MV-4-11 (cell line): ENCODE measurements at regions not wholly inside any gene's neighbourhood (a gene's known extent, or its start where the extent isn't known, plus 50 kb on each side); places are given as distances from the start of the nearest gene placed in this dataset.
"Not testable (repeated sequence)": the region's sequence is repeated elsewhere in the genome, so short reads cannot be mapped to it uniquely, and the experiment has no call there.

Experiments
- DNase-seq: peaks from one replicate; lab custom pipeline; 2025; lab: John Stamatoyannopoulos, UW

DNA sequence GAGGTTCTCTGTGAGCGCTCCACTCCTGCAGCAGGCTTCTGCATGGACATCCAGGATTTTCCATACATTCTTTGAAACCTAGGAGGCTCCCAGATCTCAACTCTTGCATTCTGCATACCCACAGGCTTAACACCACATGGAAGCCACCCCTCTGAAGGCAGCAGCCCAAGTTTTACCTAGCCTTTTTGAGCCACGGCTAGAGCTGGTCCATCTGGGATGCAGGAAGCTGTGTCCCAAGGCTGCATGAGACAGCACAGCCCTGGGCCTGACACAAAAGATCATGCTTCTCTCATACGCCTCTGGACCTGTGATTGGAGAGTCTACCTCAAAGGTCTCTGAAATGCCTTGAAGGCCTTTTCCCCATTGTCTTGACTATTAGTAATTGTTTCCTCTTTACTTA, 53.6 kb upstream of the RPRM start:
- no peak for DNase-seq

DNA sequence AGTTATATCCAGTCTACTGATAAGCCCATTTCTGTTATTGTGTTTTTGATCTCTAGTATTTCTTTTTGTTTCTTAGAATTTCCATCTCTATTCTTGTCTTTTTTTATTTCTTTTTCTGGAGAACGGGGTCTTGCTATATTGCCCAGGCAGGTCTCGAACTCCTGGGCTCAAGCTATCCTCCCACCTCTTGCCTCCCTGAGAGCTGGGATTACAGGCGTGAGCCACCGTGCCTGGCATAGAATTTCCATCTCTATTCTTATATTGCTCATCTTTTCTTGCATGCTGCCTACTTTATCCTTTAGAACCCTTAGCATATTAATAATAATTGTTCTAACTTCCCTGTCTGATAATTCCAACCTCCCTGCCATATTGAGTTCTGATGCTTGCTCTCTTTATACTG, 55.2 kb upstream of the RPRM start:
- not testable (repeated sequence) for DNase-seq

DNA sequence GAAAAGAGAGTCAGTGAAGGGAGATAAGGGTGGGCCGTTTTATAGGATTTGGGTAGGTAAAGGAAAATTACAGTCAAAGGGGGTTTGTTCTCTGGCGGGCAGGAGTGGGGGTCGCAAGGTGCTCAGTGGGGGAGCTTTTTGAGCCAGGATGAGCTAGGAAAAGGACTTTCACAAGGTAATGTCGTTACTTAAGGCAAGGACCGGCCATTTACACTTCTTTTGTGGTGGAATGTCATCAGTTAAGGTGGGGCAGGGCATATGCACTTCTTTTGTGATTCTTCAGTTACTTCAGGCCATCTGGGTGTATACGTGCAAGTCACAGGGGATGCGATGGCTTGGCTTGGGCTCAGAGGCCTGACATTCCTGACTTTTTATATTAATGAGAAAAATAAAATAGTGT, 56.0 kb upstream of the RPRM start:
- not testable (repeated sequence) for DNase-seq

DNA sequence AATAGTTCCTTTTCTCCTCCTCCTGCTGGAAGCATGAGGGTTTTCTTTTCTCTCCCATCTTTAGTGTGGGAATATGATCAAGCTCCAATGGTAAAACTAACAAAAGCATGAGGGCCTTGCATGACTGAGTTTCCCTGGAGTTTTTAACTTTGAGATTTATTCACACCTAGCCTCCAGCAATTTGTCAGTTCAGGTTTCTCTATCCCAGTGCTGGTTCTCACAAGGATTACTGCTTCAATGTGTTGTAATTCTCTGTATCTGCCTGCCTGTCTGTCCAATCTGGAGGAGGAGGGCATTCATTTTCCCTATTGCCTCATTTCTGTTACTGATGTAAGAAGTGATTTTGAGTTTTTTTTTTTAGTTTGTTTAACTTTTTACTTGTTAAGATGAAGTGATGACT, 57.6 kb upstream of the RPRM start:
- no peak for DNase-seq

DNA sequence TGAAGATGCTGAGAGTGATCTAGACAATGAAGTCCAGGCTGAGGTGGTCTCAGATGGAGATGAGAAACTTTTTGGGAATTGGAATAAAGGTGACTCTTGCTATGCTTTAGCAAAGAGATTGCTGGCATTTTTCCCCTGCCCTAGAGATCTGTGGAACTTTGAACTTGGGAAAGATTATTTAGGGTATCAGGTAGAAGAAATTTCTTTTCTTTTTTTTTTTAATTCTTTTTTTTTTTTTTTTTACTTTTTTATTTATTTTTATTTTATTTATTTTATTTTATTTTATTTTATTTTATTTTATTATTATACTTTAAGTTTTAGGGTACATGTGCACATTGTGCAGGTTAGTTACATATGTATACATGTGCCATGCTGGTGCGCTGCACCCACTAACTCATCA, 59.5 kb upstream of the RPRM start:
- not testable (repeated sequence) for DNase-seq

DNA sequence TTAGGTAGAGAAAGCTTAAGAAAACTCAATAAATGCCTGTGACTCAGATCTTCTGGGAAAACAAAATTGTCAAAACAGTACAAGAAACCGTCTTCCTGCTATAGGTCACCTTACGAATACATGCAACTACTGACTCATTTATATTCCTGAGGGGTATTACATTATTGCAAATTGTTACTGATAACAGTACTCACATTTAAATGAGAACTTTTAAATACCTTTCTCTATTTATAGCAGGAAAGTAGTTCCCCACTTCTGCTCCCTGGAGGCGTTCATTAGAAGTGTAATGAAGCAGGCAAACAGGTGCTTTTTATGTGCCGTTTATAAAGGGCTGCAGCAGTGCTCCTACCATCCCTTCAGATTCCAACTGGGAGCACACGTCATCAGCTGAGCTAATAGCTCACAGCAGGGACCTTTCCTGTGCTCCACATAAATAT, 65.1 kb upstream of the RPRM start:
- DNase-seq: no peak

DNA sequence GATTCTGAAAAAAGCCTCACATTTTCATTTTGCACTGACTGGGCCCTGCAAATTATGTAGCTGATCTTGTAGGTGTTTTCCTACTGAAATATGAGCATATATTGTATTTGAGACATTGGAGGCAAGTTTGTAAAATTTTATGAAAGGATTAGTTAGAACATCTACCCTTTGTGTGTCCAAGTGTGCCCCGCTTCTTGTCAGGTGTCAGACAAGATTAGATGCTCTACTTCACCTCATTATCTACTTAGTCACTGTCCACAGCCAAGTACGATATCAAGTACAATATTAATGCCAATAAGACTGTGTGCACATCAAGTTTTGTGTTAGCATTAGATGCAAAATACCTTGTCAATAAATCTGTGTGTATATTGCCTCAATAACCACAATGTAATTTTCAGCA, 67.8 kb upstream of the RPRM start:
- DNase-seq: no peak

DNA sequence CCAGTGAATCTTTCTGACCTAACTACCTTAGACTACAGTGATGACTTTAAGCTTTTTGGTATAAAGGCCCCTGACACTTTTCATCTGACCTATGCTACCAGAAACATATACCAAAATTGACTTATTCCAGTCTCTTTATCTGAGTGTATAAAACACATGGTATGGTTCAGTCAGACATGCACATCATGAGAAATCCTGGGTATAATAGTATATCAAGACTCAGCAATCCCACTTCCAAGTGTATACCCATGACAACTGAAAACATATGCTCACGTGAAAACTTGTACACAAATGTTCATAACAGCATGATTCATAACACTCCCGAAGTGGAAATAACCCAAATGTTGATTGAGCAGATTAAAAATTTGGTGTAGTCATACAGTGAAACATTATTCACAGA, 70.0 kb upstream of the RPRM start:
- no peak for DNase-seq

DNA sequence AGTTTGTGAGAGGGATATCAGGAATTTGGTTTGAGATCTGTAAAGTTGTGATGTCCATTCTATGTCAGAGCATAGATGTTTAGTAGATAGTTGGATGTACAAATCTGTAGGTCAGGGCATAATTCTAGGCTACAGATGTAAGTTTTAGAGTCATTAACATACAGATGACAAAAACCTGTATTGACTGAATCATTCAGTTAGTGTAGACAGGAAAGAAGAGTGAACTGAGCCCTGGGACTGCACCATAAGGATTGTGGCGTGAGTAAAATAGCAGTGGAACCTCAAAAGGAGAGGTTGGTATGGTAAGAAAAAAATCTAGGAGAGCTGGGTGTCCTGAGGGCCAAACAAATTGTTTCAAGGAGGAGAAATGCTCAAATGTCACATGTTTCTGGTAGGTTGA, 73.1 kb upstream of the RPRM start:
- no peak for DNase-seq

DNA sequence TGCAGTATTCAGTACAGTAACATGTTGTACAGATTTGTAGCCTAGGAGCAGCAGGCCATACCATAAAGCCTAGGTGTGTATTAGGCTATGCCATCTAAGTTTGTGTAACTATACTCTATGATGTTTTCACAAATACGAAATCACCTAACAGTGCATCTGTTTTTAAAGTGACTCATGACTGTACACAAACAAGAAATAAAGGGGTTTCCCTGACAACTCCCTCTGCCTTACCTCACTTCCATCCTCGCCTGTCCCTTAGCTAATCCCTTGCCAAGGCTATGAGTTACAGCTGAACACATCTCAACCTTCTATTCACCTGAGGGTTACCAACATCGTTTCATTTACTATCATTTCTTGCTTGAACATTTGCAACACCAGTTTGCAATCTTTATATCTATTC, 78.6 kb upstream of the RPRM start:
- no peak for DNase-seq

DNA sequence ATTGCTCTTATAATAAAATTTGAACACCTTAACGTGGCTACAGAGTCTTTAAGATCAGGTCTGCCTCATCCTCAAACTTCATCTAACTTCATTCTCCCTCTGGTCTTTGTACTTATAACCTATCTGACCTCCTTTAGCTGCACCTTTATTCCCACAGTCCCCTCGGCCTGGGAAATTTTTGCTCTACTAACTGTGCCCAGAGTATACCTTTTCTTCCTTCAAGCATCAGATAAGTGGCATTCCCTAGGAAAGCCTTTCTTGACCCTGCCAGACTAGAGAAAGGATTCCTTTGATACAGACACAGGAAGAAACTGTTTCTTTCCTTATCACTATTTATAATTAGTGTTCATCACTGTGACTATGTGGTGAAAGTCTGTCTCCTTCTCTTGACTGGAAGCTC, 79.2 kb upstream of the RPRM start:
- no peak for DNase-seq

DNA sequence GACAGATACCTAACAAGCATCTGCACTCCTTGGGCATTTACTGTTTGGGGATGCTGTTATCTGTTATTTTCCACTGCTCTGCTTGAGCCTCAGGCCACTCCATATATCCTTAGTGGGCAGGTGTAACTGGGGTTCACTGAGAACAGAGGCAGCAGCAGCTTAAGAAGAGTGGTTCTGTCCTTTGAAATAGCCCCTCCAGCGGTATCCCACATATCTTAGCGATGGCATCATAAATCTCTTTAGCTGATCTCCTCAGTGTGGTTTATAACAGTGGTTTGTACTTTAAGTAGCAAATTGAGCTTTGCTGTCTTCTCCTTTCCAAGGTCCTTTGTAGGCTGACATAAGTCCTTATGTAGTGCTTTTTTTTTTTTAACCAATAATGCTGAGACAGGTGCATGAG, 79.7 kb upstream of the RPRM start:
- DNase-seq: no peak

DNA sequence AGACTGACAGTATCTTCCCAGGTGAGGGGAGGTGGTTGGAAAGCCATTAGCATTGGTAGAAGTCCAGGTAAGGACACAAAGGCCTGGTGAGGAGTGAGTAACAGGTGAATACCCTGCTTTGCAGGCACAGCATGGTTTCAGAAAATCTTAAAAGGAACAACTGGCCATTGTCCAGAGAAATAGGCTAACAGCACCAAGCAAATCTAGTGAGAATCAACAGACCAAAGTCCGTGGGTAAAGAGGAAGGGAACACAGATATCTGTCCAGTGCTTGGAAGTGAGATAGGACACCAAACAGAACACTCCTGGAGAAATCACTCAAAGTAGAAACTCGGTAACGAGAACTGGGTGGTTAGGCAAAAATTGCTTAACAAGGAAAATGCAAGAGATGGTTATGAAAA, 88.8 kb upstream of the RPRM start:
- no peak for DNase-seq

DNA sequence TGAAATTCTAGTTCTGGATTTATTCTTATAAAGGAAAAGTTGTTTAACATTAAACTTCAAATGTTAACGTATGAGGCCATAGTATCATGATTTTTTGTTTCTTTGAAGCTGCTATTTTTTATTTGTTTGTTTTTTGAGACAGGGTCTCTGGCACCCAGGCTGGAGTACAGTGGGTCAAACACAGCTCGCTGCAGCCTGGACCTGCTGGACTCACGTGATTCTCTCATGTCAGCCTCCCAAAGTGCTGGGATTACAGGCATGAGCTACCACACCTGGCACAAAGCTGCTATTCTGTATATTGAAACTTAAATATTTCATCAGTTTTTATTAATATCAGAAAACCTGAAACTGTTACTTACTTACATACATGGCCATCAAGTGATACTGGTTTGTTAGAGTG, 89.5 kb upstream of the RPRM start:
- DNase-seq: no peak

DNA sequence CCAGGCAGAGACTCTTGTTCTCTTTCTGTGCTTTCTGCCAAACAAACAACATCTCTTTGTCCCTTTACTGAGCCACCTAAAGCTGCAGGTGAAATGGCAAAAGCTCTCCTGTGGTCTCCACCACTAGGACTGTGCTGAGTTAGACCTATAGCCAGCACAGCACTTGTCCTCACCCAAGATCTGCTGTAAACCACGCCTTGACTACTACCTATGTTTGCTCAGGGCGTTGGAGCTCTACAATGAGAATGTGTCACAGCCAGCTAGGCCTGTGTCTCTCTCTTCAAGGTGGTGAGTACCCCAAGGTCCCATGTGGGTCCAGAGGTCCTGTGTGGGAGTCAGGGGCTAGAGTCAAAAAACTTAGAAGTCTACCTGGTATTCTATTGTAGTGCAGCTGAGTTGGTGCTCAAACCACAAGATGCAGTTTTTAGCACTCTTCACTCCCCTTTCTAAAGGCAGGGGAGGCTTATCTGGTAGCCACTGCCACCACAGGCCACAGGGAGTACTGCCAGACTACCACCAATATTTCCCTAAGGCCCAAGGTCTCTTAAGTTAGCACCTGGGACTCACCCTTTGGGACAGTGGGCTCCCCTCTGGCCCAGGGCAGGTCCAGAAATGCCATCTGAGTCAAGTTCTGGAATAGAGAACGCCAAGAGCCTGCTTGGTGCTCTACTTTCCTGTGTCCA, 96.8 kb upstream of the RPRM start:
- no peak for DNase-seq

DNA sequence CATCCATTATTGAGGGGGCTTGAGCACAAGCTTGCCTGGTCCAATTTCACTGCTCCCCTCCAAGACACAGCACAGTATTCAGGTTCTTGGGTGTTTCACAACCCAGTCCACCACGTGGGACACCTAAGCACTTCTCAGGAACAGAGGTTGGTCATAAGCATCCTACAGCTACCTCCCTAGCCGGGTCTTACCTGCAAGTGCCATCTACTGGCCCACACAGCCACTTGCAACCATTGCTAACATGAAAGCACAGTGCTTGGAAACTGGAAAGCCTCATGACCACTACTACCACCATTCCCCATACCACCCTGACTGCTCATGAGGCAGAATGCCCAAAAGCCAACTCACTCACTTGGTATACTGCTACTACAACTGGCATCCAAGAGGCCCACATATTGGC, 105.7 kb upstream of the RPRM start:
- DNase-seq: no peak

DNA sequence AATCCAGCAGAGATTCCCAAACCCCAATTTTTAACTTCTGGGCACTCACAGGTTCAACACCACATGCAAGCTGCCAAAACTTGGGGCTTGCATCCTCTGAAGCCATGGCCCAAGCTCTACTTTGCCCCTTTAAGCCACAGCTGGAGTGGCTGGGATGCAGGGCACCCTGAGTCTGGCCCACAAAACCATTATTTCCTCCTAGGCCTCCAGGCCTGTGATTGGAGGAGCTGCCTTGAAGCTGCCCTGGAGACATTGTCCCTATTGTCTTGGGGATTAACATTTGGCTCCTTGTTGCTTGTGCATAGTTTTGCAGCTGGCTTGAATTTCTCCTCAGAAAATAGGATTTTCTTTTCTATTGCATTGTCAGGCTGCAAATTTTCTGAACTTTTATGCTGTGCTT, 109.8 kb upstream of the RPRM start:
- DNase-seq: no peak

DNA sequence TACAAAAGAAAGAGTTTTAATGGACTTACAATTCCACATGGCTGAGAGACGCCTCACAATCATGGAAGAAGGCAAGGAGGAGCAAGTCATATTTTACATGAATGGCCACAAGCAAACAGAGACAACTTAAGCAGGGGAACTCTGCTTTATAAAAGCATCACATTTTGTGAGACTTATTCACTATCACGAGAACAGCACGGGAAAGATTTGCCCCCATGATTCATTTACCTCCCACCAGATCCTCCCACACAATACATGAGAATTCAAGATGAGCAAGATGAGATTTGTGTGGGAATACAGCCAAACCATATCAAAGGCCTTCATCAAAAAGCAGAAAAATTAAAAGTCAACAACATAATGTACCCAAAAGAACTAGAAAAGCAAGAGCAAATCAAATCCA, 111.0 kb upstream of the RPRM start:
- DNase-seq: no peak

DNA sequence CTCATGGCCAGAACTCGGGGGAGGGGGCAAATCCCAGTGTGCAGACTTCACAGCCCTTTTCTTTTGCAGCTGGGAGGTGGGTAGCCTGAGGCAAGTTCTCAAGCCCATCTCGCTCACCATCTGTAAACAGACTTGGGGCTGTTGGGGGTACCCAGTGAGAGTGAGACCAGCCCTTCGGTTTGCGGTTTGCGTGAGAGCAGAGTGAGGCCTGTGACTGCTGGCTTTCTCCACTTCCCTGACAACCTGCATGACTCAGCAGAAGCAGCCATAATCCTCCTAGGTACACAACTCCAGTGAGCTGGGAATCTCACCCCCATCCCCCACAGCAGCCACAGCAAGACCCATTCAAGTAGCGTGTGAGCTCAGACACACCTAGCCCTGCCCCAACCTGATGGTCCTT, 114.5 kb upstream of the RPRM start:
- not testable (repeated sequence) for DNase-seq

DNA sequence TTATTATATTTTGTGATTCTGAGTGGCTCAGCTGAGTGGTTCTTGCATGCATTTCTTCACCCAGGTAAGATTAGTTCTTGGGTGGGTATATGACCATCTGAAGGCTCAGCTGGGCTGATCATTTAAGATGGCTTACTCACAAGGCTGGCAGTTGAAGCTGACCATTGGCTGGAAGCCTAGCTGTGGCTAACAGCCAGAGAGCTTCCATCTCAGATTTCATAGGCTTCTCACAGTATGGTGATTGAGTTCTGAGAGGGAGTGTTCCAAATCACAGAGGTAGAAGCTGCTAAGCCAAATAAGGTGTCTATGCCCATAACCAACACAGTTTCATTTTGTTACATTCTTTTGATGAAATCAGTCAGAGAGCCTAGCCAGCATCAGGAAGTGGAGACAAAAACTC, 117.4 kb upstream of the RPRM start:
- DNase-seq: no peak

DNA sequence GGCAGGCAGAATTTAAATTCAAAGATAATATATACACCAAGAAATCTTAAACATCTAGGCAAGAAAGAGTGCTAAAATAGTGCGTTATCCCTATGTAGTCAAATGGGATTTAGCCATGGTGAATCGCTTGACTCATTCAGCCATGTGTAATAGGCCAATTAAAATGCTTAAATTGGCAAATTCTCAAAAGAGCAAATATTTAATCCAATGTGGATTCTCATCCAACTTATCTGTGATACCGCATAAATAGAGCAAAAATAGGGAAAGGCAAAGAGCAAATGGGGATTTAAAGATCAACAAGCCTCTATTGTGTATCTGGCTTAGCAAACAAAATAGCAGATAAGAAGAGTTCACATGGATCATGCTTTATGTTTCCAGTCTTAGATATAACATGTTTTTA, 123.2 kb upstream of the RPRM start:
- DNase-seq: no peak

DNA sequence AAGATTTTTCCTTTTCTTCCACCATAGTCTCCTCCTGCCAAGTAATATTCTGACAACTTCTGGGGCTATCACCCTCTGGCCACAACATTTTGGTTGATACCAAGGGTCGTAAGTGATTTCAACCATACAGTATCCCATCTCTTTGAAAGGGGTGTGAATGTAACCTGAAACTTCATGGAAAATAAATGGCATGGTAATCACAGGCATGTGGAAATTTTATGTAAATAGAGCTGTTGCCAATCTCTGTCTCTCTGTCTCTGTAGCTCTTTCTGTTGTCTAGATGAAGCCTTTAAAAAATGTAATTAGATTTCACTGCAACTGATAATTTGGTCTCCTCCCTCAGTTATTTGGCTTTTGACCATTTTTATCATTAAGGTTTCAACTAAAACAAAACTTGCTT, 125.6 kb upstream of the RPRM start:
- DNase-seq: no peak

DNA sequence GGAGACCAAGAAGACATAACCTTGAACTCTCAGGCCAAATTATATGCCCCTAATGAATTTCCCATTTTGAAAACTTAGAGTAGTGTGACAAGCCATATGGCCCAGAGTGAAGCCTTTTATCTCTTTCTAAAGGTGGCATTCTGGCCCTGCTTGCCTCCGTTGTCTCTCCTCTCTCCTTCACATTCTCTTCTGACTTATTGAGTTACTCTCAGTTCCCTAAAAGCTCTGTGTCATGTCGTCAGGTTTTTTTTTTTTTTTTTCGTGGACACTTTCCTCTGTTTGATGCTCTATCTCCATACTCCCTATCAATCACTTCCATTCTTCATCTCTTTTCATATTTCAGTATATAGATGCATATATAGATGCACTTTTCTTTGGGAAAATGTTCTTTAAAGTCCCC, 128.1 kb upstream of the RPRM start:
- DNase-seq: peak; percentile 36

DNA sequence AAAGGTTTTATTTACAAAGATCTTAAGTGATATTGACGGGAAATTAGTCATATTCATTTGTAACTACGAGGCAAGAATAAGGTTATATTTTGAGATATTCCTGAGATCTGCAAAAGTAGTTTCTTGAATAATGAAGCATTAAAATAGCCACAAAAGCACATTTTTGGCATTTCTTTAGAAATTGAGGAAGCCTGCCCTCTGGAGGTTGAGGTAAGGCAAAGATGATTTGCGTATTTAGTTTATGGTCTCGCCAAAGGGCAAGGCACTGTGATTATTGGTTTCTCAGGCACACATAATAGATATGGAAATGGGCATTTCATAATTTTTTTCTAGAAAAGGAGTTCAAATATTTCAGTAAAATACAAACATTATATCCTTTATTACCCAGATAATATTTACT, 143.7 kb upstream of the RPRM start:
- no peak for DNase-seq

DNA sequence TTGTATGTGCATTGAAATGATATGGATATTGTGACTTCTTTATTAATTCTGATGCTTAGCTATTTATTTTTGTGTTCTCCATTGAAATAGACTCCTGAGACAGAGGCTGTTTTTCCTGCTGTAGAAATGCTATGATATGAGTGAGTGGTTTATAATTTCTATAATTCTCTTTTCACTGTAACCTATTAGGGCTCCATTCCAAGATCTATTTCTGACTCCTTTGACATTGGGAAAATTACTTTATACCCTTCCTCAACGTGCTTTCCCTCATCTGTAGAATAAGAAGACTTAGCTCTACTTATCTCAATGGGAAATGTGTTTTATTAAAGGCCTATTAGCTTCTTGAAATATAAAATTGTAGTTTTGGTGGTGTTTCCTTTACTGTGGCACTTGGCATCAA, 144.5 kb upstream of the RPRM start:
- DNase-seq: no peak
